Hindlimb muscle (tissue), 1 donor: ENCODE measurements at regions not wholly inside any gene's neighbourhood (a gene's known extent, or its start where the extent isn't known, plus 50 kb on each side); places are given as distances from the start of the nearest gene placed in this dataset.

Experiments
- DNase-seq: peaks from one replicate; pipeline ENCODE4 v3.0.0-alpha.2; 2013

DNA sequence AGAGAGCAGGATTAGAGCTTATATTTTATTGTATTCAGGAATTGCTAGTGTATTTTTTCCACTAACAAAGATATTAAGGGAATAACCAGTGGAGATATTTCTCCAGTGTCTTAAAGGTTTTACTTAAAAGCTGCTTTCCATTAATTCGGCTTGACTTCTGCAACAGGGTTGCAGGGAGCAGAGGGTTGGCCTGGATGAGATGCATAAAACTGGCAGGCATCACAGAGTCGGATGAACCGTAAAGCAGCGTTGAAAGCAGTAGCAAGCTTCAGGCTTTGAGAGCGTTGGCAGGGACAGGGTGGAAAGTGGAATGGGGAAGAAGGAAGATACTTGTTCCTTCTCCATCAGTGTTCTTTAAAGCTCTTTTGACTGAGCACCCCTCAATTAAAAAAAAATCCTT is 237.2 kb downstream of the LMO4 start:
- no peak for DNase-seq

DNA sequence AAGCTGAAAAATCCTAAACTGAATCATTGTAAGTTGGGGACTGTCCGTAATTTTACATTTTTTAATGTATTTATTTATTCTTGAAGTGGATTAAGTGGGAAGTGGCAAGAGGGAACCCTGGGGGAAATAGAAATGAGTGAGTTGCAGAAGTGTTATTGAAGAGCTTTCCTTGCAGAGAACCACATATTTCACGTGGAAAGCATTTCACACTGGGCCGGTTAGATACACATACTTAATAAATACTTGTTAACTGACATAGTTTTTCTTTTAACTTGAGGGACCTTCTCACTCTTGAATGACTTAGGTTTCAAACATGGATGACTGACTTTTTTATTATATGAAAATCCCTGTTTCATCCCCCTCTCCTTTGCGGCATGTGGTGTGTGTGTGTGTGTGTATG is 239.3 kb downstream of the LMO4 start:
- DNase-seq, result no peak

DNA sequence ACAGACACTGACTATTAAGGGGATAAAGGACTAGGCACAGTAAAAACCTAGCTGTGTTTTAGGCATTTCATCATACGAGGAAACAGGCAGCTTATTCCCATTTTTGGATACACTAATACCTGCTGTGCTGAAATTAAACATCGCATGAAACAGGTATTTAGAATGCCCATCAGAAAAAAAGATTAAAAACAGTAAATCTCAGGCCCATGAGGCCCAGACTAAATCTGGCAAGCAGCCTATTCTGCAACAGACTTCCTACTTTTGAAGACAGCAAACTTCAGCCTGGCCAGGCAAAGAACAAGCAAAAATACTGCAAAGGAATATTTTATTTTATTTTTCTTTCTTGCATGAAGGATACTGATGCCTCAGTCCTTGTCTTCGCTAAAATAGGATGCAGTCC is 240.2 kb downstream of the LMO4 start:
- DNase-seq, result no peak

DNA sequence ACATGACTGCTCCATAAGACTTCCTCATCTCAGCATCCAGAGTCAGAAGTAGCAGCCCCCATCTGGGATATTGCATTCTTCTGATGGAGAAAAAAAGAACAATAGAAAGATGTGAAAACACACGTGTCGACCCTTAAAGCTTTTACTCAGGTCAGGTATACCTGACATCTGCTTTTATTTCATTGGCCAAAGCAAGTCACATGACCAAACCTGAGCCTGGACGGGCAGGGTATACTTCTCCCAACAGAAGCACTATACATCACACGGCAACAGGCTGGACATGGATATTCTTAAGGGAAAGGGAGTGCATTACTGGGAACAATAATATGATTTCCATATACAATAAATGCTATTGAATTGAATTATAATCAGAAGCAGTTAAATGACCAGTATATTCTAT is 243.3 kb downstream of the LMO4 start:
- no peak for DNase-seq

DNA sequence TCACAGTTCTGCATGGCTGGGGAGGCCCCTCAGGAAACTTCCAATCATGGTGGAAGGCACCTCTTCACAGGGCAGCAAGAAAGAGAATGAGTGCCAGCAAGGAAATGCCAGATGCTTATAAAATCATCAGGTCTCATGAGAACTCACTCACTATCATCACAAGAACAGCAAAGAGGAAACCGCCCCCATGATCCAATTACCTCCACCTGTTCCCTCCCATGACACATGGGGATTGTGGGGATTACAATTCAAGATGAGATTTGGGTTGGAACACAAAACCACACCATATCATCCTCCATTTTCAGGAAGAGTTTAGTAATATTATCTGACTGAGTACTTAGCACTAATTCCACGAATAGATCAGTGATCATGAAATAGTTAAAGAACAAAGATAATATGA is 244.2 kb downstream of the LMO4 start:
- DNase-seq, result no peak

DNA sequence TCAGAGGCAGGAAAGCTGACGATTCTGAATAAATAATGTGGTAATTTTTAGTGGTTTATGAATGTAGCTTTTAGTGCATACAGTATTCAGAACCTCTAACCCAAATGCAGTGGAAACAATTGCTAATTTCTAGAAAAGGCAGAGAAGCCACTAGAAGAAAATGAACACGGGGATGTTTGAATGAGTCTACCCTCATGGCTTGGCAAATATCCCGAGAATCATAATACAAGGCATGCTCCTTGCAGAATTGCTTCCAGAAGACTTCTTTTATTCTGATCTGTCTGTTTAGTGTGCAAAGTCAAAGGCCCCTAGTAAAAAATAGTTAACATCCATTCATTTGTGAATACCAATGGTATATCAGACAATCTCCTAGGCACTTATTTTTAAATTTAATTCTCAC is 246.8 kb downstream of the LMO4 start:
- no peak for DNase-seq

DNA sequence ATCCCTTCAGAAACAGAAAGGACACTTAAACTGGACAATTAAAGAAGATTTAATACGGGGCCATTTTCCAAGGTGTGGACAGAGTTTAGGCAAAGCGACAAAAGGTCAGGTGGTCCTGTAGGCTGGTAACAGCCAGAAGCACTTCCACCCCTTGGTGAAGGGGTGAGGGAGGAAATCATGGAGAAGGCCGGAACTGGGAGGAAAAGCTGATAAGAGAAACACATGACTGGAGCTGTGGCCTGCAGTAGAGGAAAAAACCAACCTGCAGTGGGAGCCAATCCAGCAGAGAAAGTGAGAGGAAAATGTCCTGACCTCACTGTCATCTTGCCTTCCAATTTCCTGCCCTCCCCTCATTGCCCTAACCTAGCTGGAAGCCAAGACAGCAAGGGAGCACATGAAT is 249.8 kb downstream of the LMO4 start:
- no peak for DNase-seq

DNA sequence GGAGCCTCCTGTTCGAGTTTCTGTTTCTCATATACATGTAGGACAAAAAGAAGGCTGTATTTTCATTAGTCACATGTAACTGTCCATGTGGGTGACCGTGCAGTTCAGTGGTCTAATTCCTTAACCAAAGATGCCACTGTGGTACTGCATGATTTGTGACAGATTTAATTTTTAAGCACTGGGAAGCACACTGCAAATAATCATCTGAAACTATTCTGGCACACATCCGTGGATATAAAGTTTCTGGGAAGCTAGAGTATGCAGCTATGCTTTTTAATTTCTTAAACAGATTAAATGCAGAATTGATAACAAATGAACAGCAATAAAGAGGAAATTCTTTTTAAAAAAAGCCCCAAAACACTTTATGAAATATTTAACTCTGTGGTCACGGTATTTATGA is 254.8 kb downstream of the LMO4 start:
- no peak for DNase-seq

DNA sequence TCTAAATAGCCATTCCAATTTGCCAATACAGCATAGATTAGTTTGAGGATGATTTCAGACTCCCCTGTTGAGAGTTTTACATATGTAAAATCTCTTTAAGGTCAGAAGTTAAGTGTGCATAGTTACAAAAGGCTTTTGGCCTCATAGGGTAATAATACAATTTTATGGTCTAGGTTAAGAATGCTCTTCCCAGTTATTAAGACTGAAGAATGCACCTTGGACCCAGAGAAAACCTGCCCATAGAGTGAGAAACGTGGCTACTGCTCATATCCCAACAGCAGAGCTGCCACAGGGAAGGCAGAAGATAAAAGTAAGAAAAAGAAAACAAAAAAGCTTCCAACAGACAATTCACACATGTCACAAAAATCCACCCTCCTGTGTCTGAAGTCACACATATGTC is 255.9 kb downstream of the LMO4 start:
- no peak for DNase-seq

DNA sequence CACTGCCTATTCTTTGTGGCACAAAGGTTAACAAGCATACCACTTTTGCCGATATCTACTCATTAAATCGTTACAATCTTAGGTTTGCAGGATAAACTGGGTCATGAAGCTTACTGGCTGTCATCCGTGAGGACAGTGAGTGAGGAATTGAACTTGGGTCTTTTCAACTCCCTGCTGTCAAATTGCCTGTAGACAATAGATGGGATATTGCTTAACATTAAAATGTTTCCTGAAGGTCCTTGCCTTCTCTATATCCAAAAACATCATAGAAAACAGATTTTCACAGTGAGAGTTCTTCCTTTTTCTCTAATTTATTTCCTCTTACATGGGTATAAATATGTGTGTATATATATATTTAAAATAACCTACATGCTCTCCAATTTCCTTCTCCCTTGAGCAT is 257.8 kb downstream of the LMO4 start:
- DNase-seq, result no peak

DNA sequence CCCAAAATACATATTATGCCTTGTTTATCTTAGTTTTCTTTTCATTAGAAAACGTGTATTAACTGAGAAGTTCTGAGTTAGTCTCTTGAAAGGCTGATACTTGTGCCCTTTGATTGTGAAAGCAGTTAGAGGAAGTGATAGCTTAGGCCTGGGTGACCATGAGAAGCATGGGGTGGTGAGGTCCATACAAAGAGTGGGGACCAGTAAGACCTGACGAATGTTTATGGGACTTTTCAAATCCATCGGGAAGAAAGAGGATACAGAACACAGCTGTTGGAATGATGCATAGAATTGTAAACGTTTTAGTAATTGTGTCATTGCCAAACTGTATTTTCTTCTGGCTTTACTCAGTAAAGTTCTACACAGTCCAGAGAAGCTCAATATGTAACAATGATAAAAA is 259.8 kb downstream of the LMO4 start:
- no peak for DNase-seq

DNA sequence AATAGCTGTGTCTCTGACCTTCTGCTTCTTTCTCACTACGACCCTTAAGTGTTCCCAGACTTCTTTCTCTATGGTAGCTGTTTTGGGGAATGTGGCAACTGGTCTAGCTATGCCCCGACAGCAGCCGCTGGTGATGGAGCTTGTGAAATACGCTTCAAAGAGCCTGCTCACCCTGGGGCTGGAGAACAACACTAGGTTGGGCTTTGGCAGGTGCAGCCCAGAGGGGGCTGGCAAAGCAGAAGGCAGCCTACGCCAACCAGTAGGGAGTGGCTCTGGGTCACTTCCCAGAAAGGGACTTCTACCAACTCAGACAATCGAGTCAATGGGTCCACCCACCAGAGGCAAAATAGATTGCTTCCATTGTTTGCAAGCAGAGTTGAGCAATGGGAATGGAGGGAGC is 262.8 kb downstream of the LMO4 start:
- no peak for DNase-seq

DNA sequence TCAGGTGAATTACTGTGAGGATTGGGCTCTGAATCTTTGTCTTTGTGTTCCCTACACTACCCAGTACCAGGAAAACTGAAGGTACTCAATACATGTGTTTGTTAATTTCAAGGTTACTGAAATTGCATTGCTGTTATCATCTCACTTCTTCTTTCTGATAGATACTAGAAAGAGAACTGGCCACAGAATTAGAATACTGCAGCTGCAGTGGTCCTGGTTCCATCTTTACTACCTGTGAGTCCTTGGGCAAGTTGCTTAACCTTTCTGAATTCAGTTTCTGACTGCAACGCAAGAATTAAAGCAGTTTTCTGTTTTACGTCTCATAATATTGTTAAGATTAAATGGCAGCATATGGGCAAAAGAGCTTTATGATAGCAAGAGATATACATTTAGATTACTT is 263.5 kb downstream of the LMO4 start:
- DNase-seq, result no peak

DNA sequence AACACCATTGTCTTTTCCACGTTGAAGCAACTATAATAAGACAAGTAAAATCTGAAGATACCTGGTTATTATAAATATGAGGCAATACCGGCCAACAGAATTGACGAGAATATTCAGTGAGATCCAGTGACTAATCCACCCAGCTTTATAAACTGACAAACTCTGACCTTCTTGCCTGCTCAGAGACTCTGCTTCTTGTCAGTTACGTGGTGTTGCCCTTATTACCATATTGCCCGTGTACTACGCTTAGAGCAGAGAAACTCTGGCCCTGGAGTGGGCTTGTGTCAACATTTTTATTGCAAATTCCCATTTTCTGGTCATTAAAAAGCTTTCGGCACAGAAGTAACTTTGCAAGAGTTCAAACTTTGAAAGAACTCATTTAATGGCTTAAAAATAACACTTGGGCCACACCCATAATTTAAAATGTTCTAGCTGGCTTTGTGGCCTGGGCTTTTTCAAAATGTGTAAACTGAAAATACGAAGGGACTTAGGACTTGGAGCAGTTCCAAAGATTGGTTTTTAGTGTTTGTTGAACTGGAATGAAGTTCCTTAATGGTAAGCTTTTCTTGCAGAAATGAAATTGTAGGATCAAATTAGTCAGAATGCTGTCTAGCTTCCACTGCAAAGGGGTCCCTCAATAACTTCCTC is 266.2 kb downstream of the LMO4 start:
- DNase-seq, result no peak

DNA sequence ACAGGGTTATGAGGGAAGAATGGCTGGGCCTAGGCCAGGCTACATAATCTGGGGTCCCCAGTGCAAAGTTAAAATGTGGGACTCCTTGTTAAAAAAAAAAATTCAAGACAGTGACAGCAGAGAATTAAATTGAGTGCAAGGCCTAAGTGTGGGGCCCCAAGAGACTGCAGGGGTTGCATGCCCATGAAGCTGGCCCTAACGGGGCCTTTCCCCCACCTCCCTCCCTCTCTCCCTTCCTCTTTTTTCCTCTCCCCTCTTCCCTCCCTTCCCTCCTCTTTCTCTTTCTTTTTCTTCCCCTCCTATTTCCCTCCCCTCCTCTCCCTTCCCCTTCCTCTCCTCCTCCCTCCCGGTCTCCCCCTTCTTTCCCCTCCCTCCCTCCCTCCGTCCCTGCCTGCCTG is 266.7 kb downstream of the LMO4 start:
- DNase-seq, result no peak

DNA sequence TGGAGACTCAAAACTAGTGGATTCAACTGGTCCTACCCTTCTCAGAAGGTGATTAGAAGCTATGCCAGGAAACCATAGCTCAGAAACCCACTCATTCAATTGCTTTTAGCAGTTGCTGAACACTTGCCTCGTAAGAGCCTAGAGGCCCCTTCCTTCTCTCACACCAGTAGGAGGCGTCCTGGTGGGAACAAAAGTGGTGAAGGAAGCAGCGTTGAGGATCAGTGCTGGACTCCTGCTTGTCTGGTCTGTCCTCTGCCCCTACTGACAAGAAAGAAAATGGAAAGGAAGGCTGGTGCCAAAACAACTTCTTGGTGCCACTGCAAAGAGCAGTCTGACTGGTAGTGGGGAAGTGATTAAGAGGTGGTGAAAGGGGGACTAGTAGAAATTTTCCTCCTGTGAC is 269.7 kb downstream of the LMO4 start:
- no peak for DNase-seq

DNA sequence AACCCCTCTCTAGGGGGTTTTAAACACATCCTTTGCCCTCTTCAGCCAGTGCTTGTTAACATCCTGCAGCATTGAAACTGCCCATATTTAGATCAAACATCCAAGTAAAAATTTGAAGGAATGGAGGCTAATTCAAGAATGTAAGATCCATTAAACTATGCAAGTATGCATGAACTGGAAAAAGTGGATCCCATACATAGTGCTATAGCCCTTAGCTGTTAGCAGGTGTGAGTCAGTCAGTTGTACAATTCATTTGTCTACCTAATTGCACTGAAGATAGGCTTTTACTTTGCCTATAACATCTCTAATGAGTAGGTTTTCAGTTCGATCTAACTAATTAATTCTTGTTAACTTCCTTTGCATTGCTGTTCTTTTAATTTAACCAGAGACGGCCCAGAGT is 270.9 kb downstream of the LMO4 start:
- DNase-seq, result no peak

DNA sequence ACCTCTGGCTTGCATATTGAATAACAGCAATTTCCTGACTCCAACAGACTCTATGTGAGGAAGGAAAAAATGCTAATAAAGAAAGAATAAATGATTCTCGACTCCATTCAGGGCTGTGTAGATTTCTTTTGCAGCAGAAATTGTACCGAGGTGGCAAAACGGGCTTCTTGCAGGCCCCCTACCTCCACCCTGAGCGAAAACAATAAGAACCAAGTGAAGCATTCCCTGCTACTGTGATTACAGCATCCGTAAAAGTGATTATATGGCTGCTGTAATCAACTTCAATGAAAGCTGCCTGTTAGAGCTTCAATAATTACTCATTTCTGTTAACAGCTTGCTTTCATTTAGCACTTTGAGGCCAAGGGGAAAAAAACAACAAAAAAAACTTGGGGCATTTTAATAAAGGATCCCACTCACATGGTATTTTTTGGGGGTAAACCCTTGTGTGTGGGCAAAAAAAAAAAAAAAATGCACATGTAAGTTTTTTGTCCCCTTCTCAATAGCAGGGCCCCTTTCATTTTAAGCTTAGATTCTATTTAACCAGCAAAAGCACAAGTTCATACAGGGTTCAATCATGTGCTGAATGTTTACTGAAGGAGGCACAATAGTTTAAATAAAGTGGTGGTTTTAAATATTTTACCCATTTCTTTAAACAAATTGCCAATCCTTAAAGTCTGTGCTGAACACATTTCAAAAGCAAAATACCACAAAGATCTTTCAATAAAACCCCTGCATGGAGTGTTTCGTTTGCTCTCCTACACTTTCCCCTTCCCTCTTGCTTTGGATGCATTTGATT is 271.6 kb downstream of the LMO4 start:
- DNase-seq, result no peak

DNA sequence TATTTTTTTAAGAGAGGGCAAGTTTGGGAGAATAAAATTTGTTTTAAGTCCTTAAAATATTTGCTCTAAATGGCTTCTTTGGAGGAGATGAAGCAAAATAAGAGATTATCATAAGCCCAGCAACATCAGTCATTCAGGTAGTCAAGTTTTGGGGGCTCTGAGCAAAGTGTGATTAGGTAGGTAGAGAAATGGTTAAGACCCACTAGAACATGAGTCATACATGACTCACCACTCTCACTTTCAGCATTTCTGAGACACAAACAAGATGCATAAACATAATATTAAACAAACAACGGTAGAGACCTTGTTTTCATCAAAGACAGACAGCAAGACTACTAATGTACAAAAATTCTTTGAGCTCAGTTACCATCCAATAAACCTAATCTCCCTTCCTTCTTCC is 272.2 kb downstream of the LMO4 start:
- DNase-seq, result no peak

DNA sequence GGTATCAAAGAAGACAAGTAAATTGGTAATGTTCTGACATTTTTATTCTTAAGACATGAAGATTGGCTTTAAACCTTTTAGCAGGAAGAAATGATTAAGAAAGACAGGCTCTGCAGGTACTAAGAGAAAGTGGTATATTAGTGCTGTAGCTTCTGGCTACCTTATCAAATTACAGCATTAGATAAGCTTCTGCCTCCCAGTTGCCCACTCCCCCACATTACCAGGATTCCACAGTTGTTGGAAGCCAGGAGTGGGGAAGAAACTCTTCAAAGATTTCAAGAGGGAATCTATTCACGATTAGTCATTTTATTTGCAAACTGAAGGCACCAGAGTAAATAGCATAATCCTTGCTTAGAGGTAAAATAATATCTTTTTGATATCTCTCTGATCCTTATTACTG is 274.9 kb downstream of the LMO4 start:
- DNase-seq, result no peak

DNA sequence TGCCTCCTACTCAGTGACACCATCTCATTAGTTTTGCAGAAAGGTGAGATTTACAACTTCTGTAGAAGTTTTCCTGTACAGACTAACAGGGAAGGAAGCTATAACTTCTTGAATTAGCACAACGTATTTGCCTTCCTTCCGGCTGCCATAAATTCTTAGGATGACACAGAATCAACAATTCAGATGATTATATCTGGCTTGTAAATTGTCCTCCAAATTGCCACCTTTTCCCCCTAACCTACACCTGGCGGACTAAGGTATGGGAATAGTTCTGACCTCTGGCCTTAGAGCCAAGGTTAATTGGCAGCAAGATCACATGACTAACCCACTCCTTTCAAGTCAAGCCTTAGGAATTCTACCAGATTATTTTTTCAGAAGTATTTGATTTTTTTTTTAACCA is 284.3 kb downstream of the LMO4 start:
- DNase-seq, result no peak

DNA sequence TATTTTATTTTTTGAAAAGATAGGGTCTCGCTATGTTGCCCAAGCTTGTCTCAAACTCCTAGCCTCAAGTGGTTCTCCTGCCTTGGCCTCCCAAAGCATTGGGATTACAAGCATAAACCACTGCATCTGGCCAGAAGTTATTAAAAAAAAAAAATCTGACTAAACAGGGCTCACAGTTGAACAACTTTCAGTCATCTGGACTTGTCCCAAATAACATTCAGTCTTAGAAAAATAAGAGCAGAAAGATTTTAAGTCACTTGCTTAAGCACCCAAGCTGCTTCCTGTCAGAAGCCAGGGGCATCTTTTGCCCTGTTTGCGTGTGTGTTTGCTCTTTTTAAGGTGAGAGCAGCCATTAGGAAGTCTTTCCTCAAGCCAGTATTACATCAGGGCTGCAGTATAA is 286.8 kb downstream of the LMO4 start:
- DNase-seq, result no peak

DNA sequence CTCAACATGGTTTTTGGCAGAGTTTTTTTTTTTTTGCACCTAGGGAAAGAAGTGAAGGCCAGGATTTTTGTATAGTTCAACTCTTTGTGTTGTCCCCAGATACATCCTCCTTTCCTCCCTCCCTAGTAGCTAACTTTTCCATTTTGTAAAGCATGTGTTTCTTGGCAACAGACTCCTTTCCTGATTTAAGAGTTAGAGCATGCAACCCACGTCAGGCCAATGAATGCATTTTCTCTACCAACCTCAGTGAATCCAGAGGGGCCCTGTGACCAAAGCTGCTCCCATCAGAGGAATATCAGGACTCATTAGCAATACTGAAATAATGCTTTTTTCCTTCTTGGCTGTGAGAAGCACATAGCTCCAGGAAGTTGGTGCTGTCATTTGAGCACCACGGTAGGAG is 287.2 kb downstream of the LMO4 start:
- DNase-seq, result peak; percentile 11

DNA sequence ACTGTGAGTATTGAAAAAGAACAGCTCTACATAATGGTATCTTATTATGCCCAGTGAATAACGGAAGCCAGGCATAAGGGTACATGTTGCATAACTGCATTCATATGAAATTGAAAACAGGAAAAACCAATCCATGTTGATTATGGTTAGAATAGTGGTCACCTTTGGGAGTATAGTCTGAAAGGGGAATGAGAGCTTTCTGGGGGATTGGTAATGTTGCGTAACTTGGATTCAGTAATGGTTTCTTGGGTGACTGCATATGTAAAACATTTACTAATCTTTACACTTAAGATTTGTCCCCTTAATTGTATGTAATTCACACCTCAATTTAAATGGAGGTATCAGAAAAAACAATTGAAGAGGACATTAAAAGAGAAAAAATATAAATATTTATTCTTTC is 292.1 kb downstream of the LMO4 start:
- DNase-seq, result no peak

DNA sequence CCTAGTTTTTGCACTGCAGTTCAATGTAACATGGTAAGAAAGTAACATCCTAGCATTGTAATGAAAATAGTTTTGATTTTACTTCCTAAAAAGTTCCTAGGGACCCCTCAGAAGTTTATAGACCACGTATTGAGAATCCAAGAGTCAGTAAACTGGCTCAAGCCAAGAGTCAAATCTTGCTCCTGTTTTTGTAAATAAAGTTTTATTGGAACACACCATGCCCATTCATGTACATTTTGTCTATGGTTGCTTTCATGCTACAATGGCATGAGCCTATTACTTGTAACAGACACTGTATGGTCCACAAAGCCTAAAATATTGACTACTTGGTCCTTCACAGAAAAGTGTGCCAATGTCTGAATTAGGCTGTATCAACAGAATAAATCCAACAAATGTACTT is 301.0 kb downstream of the LMO4 start:
- no peak for DNase-seq
